ENCODE measurements at regions not wholly inside any gene's neighbourhood (a gene's known extent, or its start where the extent isn't known, plus 50 kb on each side); places are given as distances from the start of the nearest gene placed in this dataset.

DNA sequence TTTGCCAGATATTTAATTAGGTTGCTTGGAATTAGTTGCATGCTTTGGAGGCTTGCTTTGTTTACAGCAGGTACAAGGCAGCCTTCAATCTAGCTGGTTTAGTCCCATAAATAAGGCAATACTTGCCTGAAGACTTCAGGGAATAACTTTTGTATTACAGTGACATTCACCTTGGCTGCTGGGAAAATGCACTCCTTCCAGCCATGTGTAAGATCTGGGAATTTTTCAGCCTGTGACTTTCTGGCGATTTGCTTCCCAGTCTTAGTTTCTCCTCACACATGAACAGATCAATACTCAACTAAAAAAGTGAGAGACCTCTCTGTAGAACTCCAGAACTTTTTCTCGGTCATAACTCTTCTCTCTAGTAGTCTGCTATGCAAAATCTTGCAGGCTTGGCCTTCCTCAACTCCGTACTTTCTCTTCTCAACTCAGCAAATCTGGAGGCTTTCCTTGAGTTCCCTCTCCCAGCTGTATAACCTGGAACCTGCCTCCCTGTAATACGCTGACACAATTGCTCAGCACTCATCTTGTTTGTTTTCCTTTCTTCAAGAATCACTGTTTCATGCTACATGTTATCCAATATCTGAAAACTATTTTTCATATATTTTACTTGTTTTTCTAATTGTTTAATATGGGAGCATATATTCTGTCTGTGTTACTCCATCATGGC lies 173.0 kb downstream of the MSX2 start:
- TF ChIP-seq, protein P1, sequence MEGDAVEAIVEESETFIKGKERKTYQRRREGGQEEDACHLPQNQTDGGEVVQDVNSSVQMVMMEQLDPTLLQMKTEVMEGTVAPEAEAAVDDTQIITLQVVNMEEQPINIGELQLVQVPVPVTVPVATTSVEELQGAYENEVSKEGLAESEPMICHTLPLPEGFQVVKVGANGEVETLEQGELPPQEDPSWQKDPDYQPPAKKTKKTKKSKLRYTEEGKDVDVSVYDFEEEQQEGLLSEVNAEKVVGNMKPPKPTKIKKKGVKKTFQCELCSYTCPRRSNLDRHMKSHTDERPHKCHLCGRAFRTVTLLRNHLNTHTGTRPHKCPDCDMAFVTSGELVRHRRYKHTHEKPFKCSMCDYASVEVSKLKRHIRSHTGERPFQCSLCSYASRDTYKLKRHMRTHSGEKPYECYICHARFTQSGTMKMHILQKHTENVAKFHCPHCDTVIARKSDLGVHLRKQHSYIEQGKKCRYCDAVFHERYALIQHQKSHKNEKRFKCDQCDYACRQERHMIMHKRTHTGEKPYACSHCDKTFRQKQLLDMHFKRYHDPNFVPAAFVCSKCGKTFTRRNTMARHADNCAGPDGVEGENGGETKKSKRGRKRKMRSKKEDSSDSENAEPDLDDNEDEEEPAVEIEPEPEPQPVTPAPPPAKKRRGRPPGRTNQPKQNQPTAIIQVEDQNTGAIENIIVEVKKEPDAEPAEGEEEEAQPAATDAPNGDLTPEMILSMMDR (IDR thresholded peaks at IDR 0.05), result no peak
- no peak for TF ChIP-seq POLR2A (IDR thresholded peaks at IDR 0.05)

Data from Peyer's patch (tissue), 4 donors.